ENCODE measurements at regions not wholly inside any gene's neighbourhood (a gene's known extent, or its start where the extent isn't known, plus 50 kb on each side); places are given as distances from the start of the nearest gene placed in this dataset.

GRCh38 chr20:60728705-60729104 lies 523.4 kb upstream of the CDH4 start:
- DNase-seq: no peak

- no peak for DNase-seq
Measured at GRCh38 chr20:60729135-60729900, 522.7 kb upstream of the CDH4 start.

- DNase-seq: no peak
Measured at GRCh38 chr20:60732322-60732721, 519.7 kb upstream of the CDH4 start.

GRCh38 chr20:60748086-60748485 lies 504.0 kb upstream of the CDH4 start:
- no peak for DNase-seq

GRCh38 chr20:60749804-60750602 lies 502.1 kb upstream of the CDH4 start:
- no peak for DNase-seq

- no peak for DNase-seq
Measured at GRCh38 chr20:60750909-60751308, 501.2 kb upstream of the CDH4 start.

- DNase-seq: no peak
Measured at GRCh38 chr20:60751826-60752225, 500.2 kb upstream of the CDH4 start.

GRCh38 chr20:60752741-60753420 lies 499.2 kb upstream of the CDH4 start:
- DNase-seq: no peak

GRCh38 chr20:60754856-60755255 lies 497.2 kb upstream of the CDH4 start:
- DNase-seq: no peak

- DNase-seq: no peak
Measured at GRCh38 chr20:60759651-60760050, 492.4 kb upstream of the CDH4 start.

GRCh38 chr20:60760256-60761000 lies 491.6 kb upstream of the CDH4 start:
- DNase-seq: no peak

GRCh38 chr20:60761056-60761455 lies 491.0 kb upstream of the CDH4 start:
- no peak for DNase-seq

- DNase-seq: no peak
Measured at GRCh38 chr20:60762386-60762785, 489.7 kb upstream of the CDH4 start.

GRCh38 chr20:60764328-60764727 lies 487.7 kb upstream of the CDH4 start:
- no peak for DNase-seq

- DNase-seq: no peak
Measured at GRCh38 chr20:60764771-60765170, 487.3 kb upstream of the CDH4 start.

GRCh38 chr20:60765821-60766403 lies 486.1 kb upstream of the CDH4 start:
- DNase-seq: no peak

GRCh38 chr20:60768216-60768615 lies 483.8 kb upstream of the CDH4 start:
- no peak for DNase-seq

- no peak for DNase-seq
Measured at GRCh38 chr20:60780388-60781025, 471.6 kb upstream of the CDH4 start.

GRCh38 chr20:60782959-60783625 lies 469.0 kb upstream of the CDH4 start:
- no peak for DNase-seq

GRCh38 chr20:60785301-60785700 lies 466.8 kb upstream of the CDH4 start:
- no peak for DNase-seq

- DNase-seq: no peak
Measured at GRCh38 chr20:60785785-60786184, 466.3 kb upstream of the CDH4 start.

Measured in activated CD4-positive, alpha-beta T cell treated with anti-CD3 and anti-CD28 coated beads, Interleukin-10, Interleukin-2, amounts not matched to agents 100 ng/mL and 50 ng/mL, durations not matched to agents 16 hours and 8 hours (primary cell).